Inferior parietal cortex (tissue), 1 donor: ENCODE measurements at regions not wholly inside any gene's neighbourhood (a gene's known extent, or its start where the extent isn't known, plus 50 kb on each side); places are given as distances from the start of the nearest gene placed in this dataset.
A peak's percentile ranks its signal among the peaks of the same experiment; 100 is the strongest.

Source experiments
- DNase-seq: peaks from one replicate; pipeline ENCODE4 v3.0.0-alpha.2; 2016; ENCODE audit errors: extremely low spot score

DNA sequence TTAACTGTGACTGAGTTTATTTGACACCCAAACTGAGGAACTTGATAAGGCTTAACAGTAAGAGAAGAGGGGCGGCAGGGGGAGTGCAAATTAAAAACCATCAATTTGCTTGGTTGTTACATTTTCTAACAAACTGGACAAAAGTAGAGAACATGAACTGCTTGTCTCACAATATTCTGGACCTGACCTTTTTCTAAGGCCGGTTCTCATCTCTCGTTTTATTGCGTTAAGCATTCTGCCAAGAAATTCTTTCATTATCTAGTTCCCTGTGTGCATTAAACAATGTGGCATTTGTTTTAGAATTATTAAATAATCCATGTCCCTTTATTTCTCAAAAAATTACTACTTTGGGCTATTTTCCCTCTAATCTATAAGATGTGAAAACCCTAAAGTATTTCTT lies 565.2 kb upstream of the PKDCC start:
- no peak for DNase-seq

DNA sequence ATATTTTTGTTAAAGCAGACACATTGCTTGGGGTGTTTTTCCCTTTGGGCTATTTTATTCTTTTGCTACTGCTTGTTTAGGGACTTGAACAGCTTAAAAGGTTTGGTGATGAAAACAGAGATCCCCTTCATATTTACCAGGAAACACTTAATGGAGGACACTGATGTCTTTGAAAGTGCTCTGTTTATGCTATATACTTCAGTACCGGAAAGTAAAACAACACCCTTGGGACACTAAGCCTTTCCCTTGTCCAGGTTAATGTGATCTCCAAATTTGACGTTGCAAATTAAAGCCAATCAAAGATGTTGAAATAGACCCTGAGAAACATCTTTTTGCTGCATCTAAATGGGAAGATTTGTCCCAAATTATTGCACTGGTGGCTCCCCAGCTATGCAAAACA lies 564.6 kb upstream of the PKDCC start:
- DNase-seq: no peak

DNA sequence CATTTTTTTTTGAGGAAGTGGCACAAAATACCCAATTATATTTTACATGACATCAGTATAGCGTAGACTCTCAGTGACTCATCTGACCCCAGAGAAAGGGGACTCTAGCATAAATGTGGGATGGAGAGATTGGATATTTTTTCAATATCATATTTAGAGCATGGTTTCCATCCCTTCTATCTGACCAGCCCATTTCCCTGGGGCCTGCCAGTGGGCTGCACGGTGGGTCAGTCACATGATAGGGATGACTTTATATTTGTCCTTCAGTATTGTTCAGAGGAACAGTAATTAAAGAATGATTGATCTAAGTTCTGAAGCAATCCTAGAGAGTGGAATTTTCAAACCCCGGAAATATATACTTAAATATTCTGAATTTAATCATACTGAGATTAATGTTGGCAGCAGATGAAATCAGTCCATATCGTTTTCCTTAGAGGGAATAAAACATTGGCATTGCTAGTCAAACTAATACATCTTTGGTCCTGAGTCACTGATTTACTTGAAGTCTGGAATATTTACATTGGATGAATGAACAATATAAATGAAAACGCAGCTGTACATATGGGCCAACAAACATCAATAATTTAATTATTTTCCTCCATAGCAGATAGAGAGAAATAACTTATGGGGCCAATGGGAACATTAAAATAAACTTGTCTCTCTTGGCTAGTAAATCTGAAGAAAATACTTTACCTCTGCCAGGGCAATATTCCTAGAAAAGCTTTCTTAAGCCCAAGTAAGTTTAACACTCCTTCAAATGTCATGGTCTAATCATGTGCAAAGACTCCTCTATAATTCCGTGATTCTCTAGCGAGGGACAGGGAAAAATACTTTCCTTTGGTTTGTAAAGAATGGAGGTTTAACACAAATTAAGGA lies 563.6 kb upstream of the PKDCC start:
- DNase-seq: no peak

DNA sequence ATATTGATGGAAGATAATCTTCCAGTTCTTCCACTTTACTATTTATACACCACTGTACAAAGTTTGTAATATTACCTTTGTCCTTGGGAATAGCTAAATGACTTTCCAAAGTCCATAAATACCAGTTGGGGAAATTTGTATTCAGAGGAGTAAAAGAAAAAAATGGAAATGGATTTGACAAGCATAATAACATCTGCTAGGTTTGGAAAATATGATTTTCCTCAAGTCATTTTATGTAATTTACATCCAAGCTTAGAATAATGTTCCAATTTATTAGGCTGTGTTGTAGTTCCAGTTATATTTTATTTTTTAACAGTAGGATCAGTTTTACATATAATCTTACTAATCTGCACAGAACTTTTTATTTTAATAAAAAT lies 563.0 kb upstream of the PKDCC start:
- DNase-seq: no peak

DNA sequence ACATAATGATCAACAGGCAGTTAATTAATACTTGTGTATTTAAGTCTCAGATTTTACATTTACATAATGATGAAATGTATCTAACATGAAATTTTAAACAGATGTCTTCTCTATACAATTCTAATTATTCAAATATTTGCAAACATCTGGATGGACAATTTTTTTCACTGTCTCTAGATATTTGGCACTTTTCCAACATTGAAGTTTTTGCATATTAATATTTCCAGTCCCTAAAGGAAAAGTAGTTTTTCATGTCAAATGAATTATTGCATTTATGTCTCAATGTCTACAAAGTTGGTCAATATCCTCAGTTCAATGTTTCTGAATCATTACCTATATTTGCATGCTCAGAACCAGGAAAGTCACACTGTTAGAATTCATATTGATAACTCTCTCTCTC lies 560.9 kb upstream of the PKDCC start:
- DNase-seq: no peak

DNA sequence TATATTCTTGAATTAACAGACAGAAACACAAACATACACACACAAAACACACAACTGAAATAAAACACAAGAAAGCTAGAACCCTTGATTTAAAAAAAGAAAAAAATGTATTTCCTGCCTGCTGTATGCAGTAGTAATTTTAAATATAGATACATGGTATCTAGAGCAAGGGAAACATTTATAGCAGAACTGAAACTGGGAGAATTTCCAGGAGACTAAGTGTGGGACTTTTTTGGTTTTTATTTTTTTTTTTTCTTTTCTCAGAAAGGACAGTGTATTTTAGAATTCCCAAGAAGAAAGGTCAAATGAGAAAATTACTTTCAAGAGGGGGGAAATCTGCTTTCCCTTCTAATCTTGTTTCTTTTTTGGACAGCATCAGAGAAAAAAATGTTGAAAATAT lies 558.9 kb upstream of the PKDCC start:
- DNase-seq: peak; percentile 17

DNA sequence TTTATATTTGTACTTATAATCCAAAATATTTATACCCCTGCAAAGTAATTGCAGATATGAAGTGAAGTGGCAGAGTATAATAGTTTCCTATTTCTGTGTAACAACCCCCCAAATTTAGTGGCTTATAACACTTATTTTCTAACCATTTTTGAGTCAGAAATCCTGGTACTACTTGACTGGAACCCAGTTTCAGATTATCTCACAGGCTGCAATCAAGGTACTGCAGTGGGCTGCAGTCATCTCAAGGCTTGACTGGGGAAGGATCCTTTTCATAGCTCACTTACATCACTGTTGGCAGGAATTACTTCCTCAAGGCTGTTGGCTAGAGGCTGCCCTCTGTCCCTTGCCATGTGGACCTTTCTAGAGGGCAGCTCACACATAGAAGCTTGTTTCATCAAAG lies 558.2 kb upstream of the PKDCC start:
- no peak for DNase-seq

DNA sequence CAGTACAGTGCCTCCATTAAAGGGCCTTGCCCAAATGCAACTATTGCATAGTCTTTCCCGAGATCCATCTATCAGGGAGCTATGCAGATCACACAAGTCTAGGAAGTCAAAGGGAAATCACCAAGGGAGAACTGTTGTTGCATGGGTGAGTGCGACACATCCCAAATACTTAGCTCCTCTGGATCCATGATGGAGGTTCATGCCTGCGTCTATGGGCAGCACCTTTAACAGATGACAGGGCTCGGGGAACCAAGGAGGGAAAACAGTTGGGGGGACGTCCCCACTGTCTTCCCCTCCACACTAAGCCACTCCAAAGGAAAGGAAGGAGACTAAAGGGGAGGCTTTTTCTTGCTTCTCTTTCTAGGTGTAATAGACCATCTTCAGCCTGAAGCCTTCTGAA lies 552.8 kb upstream of the PKDCC start:
- no peak for DNase-seq

DNA sequence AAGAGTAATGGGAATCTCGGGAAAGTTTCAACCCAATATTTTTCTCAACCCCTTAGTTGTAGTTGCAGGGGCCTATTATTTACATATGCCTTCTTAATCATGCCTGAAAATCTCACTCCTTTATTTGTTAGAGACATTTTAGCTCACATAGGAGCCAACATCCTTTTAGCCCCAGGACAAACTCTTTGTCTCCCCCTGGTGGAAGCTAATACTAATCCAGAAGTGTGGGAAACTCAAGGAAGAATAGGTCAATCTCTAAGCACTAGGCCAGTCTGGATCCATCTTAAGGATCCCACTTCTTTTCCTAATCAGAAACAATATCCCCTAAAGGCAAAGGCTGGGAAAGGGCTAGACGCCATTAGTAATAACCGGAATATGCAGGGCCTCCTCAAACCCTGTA lies 550.9 kb upstream of the PKDCC start:
- no peak for DNase-seq

DNA sequence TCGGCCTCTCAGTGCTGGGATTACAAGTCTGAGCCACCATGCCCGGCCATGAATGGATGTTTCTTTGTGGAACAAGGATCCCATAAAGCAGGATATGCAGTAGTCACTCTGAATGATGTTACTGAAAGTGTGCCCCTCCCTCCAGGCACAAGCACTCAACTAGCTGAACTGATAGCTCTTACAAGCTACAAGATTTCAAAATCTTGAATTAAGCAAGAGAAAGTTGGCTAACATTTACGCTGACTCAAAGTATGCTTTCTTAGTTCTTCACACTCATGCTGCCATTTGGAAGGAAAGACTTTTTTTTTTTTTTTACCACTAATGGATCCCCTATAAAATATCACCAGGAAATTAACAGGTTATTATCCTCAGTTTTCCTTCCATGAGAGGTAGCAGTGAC lies 549.0 kb upstream of the PKDCC start:
- no peak for DNase-seq

DNA sequence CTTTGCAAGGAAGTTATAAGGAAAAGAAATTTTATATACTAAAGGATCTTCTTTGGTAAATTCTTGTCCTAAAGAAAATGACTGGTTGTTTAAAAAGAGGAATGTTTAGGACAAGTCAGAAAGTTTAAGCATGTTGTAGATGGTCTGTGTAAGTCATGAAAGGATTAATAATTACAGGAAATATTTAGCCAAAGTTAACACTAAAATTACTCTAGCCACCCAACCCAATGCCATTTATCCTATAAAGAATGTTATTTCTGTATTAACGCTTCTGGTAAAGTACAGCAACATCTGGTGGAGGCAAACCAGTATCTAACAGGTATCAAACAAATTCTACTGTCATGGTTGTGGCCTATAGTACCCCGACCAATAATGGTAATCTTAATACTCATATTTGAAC lies 546.9 kb upstream of the PKDCC start:
- no peak for DNase-seq

DNA sequence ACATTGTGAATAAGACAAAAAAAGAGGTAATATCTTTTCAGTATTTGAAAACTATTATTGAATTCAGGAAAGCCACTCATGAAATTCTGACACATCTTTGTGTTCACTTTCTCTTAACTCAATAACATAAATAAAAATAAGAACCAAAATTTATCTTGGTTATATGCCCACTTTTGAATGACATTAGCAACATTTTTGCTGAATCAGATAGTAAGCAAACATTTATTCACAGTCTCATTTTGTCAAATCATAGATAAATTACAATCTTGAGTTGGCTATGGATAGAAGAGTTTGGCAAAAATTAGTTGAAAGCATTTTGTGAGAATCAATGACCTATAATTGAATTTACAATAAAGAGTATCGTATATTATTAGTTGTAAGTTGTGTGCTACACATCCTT lies 545.1 kb upstream of the PKDCC start:
- DNase-seq: no peak

DNA sequence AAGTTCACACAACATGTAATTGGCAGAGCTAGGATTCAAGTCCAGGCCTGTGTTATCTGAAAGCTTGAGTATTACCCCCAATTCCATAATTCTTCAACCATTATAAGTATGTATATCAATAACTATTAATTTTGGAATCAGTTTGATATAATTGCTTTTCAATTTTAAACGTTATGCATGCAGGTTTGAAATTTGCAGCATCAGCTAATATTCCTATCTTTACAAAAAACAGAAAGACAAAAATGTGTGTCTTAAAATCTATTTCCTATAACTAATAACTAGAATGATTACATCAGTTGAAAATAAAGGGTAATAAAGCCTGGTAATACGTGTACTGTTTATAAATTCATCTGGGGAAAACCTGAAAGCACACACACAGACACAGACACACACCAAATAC lies 543.3 kb upstream of the PKDCC start:
- no peak for DNase-seq

DNA sequence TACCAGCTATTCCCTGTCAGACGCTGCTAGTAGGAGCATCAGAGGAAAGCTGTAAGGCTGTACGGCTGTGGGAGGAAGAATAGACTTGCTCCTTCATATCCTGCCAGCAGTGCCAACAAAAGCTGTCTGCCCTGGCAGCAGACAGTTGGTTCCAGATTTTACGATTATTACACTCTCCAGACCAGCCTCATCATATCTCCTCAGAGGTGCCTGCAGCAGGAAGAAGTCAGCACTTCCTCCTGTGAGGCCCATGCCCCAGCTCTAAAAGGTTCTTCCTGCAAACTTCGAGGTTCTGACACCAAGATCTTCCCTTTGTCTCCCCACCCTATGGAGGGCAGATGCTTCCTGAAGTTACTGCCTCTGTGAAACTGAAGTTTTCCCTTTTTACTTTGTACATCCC lies 537.7 kb upstream of the PKDCC start:
- peak; percentile 12 for DNase-seq

DNA sequence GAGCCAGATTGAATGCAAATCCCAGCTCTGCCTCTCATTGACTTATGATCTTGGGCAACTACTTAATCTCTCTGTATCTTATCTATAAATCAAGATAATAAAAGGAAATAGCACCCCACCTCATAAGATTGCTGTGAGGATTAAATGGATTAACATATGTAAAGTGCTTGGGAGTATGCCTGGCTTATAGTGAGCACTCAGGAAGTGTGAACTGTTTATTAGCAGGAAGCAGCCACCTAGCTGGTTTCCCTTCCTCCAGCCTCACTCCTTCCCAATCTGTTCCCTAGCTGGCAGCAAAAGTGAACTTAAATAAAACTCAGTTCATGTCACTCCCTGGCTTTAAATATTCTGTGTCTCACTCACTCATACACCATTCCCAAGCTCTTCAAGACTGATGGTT lies 526.6 kb upstream of the PKDCC start:
- no peak for DNase-seq

DNA sequence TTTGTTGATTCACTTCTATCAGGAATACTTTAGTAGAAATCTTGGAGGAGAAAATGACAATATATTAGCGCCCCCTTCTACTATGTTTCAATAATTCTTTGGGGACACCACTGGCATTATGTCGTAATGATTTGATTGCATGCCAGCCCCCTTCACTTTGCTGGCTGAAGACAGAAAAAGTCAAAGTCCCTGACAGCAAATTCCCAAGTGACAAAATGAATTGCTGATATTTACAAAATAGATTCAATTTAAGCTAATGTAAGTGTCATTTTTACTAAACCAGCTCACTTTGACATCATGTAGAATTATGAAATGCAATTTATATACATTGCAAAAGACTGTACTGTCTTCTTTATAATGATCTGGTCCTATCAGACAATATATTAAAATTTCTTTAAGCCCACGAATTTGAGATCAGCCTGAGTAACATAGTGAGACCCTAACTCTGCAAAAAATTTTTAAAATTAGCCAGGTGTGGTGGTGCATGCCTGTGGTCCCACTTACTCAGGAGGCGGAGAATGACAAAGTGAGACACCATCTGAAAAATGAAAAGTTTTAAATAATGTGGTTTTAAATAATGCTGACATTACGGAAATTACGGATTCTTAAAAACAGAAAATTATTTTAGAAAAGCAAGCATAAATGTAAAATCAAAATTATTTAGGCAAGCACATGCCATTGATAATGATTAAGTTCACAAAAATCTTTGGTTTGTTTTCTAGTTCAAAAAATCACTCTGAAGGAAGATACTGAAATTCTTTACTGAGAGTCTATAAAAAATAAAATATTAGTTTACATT lies 520.1 kb upstream of the PKDCC start:
- no peak for DNase-seq

DNA sequence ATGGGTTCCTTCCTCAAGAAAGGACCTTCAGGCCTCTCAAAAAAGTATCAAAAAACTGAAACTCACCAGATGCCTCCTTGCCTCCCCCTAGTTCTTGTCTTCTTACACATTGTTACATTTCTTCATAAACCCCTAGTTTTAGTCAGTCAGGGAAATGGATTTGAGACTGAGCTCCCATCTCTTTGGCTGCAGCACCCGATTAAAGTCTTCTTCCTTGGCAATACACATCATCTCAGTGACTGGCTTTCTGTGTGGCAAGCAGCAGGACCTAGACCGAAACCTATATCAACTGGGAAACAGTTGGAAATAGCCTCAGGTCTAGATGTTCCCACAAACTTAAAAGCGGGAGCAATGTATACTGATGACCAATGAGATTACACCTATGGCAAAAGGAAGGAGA lies 512.2 kb upstream of the PKDCC start:
- DNase-seq: no peak

DNA sequence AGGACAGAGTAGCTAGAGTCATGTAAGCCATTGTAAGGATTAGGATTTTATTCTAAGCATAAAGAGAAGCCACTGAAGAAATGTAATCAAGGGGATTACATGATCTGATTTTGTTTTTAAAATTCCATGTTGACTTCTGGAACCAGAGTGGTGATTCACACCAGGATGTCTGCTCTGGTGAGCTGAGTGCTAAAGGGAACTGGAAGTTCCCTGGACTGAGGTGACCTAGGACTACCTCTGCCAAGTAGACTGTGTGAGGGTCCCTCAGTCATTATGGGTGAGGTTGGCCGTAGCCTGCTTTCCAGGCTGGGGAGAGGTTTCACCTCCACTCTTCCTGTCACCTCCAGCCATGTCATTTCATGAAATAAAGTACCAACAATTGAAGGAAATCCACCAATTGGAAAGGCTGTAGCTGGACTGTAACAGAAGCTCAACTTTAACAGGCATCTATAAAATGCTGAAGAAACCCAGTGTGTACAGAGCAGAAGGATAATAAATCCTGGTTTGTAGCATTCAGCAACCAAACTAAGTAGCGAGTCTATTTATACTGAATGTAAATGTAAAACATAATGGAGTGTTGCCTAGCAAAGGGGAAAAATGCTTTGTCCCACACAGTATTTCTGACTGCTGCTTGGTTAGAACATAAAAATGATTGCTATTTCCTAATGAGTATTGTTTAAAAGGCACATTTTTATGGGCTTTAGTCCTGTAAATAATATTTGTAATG lies 507.4 kb upstream of the PKDCC start:
- no peak for DNase-seq

DNA sequence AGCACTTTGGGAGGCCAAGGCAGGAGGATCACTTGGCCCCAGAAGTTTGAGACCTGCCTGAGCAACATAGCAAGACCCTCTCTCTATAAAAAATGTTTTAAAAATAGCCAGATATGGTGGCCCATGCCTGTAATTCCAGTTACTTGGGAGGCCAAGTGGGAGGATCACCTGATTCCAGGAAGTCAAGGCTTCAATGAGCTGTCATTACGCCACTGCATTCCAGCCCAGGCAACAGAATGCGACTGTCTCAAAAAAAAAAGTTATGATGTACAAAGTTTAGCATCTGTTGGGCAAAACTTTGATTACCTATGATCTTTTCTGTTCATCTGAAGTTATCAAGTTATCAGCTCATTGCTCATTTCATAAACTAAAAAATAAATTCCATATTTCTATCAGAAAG lies 504.1 kb upstream of the PKDCC start:
- no peak for DNase-seq

DNA sequence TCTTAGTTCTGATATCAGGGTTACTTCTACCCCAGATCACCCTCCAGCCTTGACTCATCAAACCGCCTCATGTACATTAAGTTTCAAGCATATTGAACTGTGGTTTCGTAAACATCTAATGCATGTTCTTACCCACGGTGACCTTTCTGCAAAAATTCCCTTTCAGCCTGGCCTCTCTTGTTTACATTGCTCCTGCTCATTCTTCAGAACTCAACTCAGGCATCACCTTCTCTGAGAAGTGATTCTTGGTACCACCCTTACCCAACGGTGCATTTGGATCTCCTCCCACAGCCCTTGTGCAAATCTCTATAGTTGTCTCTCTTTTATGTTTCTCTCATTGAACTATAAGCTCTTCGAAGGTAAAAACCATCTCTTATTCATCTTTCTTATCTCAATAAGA lies 503.1 kb upstream of the PKDCC start:
- no peak for DNase-seq

DNA sequence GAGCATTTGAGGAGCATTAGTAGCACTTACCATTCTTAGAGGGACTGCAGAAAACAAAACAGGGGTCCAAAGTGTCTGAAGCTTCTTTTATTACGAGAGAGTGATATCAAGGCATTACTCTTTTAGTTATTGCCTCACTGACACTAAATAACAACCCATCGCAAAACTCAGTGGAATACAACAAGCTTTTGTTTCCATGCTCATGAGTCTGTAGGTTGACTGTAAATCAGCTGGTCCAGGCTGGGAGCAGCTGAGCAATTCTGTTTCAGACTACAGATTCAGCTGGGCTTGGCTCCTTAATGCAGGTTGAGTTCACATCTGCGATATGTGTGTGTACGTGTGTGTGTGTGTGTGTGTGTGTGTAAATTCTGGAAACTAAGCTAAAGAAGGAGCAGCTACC lies 501.8 kb upstream of the PKDCC start:
- no peak for DNase-seq

DNA sequence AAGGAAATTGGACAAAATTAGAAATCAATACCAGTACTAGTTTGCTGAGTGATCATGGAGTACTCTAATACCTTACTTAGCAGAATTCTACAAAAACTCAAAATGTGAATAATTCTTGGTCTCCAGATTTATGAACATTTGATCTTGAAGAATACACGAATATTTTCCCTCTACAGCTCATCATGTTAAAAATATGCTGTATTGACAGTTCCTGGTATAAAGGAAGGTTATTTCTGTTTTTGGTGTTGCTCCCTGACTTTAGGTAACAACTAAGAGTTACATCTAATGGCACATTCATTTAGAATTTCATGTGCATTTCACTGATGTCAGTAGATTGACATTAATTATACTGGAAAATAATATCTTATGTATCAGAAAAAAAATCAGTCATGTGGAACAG lies 479.2 kb upstream of the PKDCC start:
- no peak for DNase-seq

DNA sequence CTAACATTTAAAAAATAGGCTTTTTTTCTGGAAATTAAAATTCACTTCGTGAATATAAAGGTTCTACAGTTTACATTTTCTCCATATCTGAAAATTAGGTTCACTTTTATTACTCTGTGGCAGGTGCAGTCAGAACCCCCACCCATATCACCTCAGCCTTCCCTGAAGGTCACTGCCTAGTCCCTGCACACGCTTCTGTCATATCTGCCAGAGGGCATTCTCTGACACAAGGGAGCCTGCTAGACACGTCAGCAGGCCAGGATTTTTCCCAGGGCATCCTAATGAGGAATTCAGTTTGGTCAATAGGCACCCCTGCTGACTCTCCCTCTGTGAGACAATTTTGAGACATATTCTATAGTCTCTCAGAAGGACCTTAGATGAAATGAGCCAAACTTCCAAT lies 475.7 kb upstream of the PKDCC start:
- DNase-seq: no peak
